GM06990 (cell line): ENCODE measurements at regions not wholly inside any gene's neighbourhood (a gene's known extent, or its start where the extent isn't known, plus 50 kb on each side); places are given as distances from the start of the nearest gene placed in this dataset.

ENCODE experiments used
- DNase-seq: peaks from one replicate; pipeline ENCODE4 v3.0.0-alpha.2; 2011; ENCODE audit not compliant: insufficient read length; ENCODE audit errors: extremely low read depth
- H3K27me3 ChIP-seq: replicated peaks from 2 replicates; pipeline ENCODE4 v1.6.0; 2011; ENCODE audit warnings: low read length; ENCODE audit not compliant: control insufficient read depth, insufficient read depth
- H3K36me3 ChIP-seq: 2 replicates; pipeline ENCODE4 v1.5.1; 2011; ENCODE audit warnings: low read length; ENCODE audit not compliant: control insufficient read depth, insufficient read depth
- H3K4me3 ChIP-seq: replicated peaks from 2 replicates; pipeline ENCODE4 v1.5.1; 2011; ENCODE audit warnings: low read depth, mild to moderate bottlenecking, control low read depth, low read length
- TF ChIP-seq, protein P1 (sequence below): IDR thresholded peaks from 2 replicates; pipeline ENCODE4 v1.5.1; 2011; ENCODE audit warnings: low read length, control low read depth, mild to moderate bottlenecking, inconsistent platforms; ENCODE audit not compliant: insufficient read depth, poor library complexity, severe bottlenecking

DNA sequence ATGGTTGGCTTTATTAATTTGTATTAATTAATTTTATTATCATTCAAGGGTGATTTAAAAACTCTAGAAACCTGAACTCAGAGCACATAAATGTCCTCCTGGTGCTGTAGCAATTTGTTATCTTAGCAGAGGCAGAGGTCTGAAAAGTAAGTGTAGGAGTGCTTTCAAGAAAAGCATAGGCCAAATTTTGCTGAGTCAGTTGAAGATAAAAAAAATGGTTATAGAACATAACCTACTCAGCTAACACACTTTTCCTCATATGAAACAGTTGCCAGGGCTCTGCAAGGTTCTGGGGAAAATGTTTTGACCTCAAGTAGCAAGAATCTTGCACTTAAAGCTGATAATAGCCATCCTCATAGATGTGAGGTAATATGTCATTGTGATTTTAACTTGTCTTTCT is 53.5 kb upstream of the CHODL start:
- no peak for DNase-seq
- Histone ChIP-seq H3K4me3 (no peak overlapping the region), H3K27me3 (no peaks in the 10 kb centered on the region), H3K36me3 (no peaks in the 10 kb centered on the region)
- TF ChIP-seq, protein P1, sequence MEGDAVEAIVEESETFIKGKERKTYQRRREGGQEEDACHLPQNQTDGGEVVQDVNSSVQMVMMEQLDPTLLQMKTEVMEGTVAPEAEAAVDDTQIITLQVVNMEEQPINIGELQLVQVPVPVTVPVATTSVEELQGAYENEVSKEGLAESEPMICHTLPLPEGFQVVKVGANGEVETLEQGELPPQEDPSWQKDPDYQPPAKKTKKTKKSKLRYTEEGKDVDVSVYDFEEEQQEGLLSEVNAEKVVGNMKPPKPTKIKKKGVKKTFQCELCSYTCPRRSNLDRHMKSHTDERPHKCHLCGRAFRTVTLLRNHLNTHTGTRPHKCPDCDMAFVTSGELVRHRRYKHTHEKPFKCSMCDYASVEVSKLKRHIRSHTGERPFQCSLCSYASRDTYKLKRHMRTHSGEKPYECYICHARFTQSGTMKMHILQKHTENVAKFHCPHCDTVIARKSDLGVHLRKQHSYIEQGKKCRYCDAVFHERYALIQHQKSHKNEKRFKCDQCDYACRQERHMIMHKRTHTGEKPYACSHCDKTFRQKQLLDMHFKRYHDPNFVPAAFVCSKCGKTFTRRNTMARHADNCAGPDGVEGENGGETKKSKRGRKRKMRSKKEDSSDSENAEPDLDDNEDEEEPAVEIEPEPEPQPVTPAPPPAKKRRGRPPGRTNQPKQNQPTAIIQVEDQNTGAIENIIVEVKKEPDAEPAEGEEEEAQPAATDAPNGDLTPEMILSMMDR, result no peak

DNA sequence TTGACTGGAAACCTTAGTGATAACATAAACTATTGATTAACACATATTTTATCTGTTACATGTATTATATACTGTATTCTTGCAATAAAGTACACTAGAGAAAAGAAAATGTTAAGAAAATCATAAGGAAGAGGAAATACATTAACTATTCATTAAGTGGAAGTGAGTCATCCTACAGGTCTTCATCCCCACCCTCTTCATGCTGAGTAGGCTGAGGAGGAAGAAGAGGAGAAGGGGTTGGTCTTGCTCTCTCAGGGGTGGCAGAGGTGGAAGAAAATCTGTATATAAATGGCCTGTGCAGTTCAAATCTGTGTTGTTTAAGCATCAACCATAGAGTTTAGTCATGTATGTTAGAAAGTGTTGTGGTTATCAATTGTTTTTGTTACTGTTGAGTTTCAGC is 66.1 kb upstream of the CHODL start:
- DNase-seq, result no peak
- Histone ChIP-seq H3K36me3 (no peaks in the 10 kb centered on the region), H3K4me3 (no peak overlapping the region), H3K27me3 (no peaks in the 10 kb centered on the region)
- TF ChIP-seq, protein P1, result no peak

DNA sequence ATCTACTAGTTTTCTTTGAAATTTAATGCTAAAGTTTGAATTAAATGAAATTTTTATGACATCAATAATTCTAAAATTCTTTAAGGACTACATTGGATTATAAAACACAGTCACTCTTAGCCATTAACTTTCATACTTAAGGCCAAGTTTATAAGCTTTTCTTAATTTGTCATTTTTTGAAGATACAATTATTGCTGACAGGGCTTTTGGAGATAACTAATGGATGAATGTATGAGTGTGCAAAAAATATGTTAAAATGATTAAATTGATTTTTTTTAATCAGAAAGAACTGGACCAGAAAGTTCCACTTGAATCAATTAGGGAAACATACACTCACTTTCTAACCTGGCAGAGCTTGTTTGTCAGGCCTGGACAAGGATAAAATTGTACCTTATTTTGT is 70.3 kb upstream of the CHODL start:
- no peak for DNase-seq
- TF ChIP-seq, protein P1, result no peak

DNA sequence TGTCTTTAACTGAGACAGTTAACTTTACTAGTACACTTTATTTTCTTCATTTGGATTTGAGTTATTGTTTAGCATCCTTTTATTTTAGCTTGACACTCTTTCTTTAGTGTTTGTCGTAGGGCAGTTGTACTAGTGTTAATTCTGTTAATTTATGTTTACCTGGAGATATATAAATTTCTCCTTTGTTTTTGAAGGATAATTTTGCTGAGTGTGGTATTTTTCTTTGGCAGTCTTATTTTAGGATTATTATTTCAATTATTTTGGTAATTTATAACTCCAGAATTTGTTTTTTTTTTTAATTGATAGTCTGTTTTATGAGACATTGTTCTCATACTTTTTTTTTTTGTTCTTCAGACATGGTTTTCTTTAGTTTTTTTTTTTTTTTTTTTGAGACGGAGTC is 73.8 kb upstream of the CHODL start:
- TF ChIP-seq, protein P1, result no peak
- no peak overlapping the region for H3K4me3 ChIP-seq
- H3K27me3 ChIP-seq, result no peaks in the 10 kb centered on the region
- no peak for DNase-seq
- no peaks in the 10 kb centered on the region for H3K36me3 ChIP-seq

More for the DNA sequence above, 70.3 kb upstream of the CHODL start:
- H3K27me3 ChIP-seq, result no peaks in the 10 kb centered on the region
- H3K4me3 ChIP-seq, result no peak overlapping the region
- no peaks in the 10 kb centered on the region for H3K36me3 ChIP-seq

DNA sequence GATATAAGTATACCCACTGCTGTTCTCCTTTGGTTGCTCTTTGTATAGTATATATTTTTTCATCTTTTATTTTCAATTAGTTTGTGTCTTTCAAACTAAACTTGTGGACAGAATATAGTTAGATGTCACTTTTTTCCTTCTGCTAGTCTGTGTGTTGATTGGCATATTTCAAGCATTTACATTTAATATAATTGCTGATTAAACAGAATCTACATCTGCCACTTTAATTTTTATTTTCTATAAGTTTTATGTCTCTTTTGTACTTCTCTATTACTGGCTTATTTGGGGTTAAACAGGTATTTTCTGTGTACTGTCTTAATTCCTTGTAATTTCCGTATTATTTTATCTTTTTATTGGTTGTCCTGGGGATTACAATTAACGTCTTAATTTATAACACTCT is 74.4 kb upstream of the CHODL start:
- Histone ChIP-seq H3K27me3 (no peaks in the 10 kb centered on the region), H3K4me3 (no peak overlapping the region), H3K36me3 (no peaks in the 10 kb centered on the region)
- TF ChIP-seq, protein P1, result no peak
- DNase-seq, result no peak

DNA sequence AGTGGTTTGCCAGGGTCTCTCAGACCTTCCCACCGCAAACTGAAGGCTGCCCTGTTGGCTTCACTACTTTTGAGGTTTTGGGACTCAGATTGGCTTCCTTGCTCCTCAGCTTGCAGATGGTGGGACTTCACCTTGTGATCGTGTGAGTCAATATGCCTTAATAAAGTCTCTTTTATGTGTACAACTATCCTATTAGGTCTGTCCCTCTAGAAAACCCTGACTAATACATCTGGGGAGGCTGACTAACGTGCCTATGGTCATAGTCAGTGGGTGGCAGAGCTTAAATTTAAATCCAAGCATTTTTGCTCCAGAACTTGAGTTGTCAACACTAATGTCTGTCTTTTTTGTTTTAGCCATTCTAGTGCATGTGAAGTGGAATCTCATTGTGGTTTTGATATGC is 76.5 kb upstream of the CHODL start:
- TF ChIP-seq, protein P1, result no peak
- no peak for DNase-seq
- H3K27me3 ChIP-seq, result no peaks in the 10 kb centered on the region
- no peaks in the 10 kb centered on the region for H3K36me3 ChIP-seq
- H3K4me3 ChIP-seq, result no peak overlapping the region
